Neural cell (in vitro differentiated cells): ENCODE measurements at regions not wholly inside any gene's neighbourhood (a gene's known extent, or its start where the extent isn't known, plus 50 kb on each side); places are given as distances from the start of the nearest gene placed in this dataset.
"Not testable (repeated sequence)": the region's sequence is repeated elsewhere in the genome, so short reads cannot be mapped to it uniquely, and the experiment has no call there.

ENCODE experiments used
- EP300 ChIP-seq: fragments of 450-650 bp; conservative IDR thresholded peaks from 2 replicates; pipeline ENCODE4 v1.6.1; 2014; ENCODE audit warnings: antibody characterized with exemption, mild to moderate bottlenecking, moderate library complexity; ENCODE audit not compliant: poor library complexity, severe bottlenecking
- EZH2 ChIP-seq: fragments of 200-600, 300-800 bp; shearing (Covaris generic), sonication (generic); IDR thresholded peaks from 2 replicates; pipeline ENCODE4 v1.6.1; 2014; ENCODE audit warnings: antibody characterized with exemption, low read length, borderline replicate concordance, mild to moderate bottlenecking; ENCODE audit not compliant: insufficient read depth, poor library complexity, severe bottlenecking
- MXI1 ChIP-seq: fragments of 450-650 bp; conservative IDR thresholded peaks from 2 replicates; pipeline ENCODE4 v1.6.1; 2014; ENCODE audit warnings: antibody characterized with exemption, mild to moderate bottlenecking; ENCODE audit not compliant: poor library complexity, severe bottlenecking
- POLR2AphosphoS5 ChIP-seq: IDR thresholded peaks from 2 replicates; pipeline ENCODE4 v1.6.1; 2012
- RAD21 ChIP-seq: fragments of 450-650 bp; conservative IDR thresholded peaks from 2 replicates; pipeline ENCODE4 v1.6.1; 2014; ENCODE audit warnings: antibody characterized with exemption, mild to moderate bottlenecking, moderate library complexity
- REST ChIP-seq: IDR thresholded peaks from 2 replicates; pipeline ENCODE4 v1.6.1; 2012; ENCODE audit warnings: borderline replicate concordance
- SMC3 ChIP-seq: fragments of 450-650 bp; conservative IDR thresholded peaks from 2 replicates; pipeline ENCODE4 v1.6.1; 2014; ENCODE audit warnings: antibody characterized with exemption, mild to moderate bottlenecking, moderate library complexity; ENCODE audit not compliant: poor library complexity
- TAF1 ChIP-seq: IDR thresholded peaks from 2 replicates; pipeline ENCODE4 v1.6.1; 2012; ENCODE audit warnings: low read depth
- TF ChIP-seq, protein P1 (sequence below): fragments of 450-650 bp; IDR thresholded peaks from 2 replicates; pipeline ENCODE4 v1.5.1; 2014; ENCODE audit warnings: antibody characterized with exemption, mild to moderate bottlenecking, moderate library complexity; ENCODE audit not compliant: poor library complexity, severe bottlenecking

- TF ChIP-seq, protein P1, sequence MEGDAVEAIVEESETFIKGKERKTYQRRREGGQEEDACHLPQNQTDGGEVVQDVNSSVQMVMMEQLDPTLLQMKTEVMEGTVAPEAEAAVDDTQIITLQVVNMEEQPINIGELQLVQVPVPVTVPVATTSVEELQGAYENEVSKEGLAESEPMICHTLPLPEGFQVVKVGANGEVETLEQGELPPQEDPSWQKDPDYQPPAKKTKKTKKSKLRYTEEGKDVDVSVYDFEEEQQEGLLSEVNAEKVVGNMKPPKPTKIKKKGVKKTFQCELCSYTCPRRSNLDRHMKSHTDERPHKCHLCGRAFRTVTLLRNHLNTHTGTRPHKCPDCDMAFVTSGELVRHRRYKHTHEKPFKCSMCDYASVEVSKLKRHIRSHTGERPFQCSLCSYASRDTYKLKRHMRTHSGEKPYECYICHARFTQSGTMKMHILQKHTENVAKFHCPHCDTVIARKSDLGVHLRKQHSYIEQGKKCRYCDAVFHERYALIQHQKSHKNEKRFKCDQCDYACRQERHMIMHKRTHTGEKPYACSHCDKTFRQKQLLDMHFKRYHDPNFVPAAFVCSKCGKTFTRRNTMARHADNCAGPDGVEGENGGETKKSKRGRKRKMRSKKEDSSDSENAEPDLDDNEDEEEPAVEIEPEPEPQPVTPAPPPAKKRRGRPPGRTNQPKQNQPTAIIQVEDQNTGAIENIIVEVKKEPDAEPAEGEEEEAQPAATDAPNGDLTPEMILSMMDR = not testable (repeated sequence)
- not testable (repeated sequence) for TF ChIP-seq POLR2AphosphoS5, REST, EZH2, TAF1, MXI1, RAD21, EP300, SMC3
Observed at GRCh38 chr11:67758009-67758408, 83.6 kb upstream of the ALDH3B2 start.
